NCI-H1092 treated with DMSO at 0.1 percent for 48 hours (cell line): ENCODE measurements at regions not wholly inside any gene's neighbourhood (a gene's known extent, or its start where the extent isn't known, plus 50 kb on each side); places are given as distances from the start of the nearest gene placed in this dataset.

ENCODE experiments used
- DNase-seq: peaks from one replicate; lab custom pipeline; 2025; lab: John Stamatoyannopoulos, UW

DNA sequence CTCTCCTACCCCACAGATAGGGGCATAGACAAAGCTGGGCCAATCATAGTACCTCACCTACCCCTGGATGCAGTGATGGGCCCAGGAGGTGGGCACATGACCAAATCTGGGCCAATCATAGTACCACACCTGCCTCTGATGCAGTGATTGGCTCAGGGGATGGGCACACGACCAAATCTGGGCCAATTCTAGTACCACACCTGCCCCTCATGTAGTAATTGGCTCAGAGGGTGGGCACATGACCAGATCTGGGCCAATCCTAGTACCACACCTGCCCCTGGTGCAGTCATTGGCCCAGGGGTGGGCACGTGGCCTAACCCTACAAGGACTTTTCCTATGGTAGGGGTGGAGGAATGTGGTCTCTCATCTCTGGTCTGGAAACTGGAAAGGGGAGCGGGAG, 56.9 kb upstream of the MEF2A start:
- DNase-seq: no peak

DNA sequence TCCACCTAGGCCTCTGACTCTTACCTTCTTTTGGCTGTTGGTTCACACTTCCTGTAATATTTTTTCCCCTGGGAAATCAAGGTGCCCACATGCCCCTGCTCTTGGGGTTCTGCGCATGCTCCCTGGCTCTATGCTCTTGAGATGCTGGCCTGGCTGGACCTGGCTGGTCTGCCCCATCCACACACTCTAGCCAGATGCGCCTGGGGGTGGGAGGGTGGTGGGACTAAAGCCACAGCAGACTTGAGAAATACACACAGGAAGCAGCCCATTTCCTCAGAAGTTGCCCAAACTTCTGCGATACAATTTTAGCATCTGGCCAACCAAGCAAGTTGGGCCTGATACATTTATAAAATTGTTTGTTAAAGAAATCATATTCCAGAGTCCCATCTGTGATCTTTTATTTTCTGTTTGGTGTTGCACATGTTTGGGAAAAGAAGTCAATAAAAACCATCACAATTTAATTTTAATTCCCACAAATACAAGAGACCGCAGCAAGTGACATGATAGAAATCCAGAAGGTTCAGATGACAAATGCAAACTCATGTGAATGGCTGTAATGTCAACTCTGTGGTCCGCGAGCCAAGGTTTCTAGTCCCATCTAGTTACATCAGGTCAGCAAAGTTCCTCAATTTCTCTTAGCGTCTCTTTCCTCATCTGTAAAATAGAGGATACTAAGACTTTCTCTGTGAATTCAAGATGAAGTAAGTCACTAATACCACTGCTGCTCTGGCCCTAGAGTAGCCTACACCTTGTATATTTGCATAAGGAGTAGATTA, 55.9 kb upstream of the MEF2A start:
- no peak for DNase-seq

DNA sequence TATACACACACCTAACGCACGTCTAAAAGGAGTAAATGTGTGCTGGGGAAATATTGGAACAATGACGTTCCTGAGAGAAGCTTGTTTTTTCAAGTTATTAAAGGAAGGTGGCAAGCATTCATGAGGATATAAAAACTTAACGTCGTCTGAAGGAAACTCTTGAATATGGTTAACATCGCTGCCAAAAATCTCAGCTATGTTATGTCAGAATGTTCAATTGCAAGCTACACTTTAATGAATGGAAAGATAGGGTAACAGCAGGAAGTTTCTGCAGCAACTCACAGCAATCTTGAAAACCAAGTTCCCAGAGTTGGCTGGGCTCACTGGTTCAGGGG, 54.3 kb upstream of the MEF2A start:
- no peak for DNase-seq

DNA sequence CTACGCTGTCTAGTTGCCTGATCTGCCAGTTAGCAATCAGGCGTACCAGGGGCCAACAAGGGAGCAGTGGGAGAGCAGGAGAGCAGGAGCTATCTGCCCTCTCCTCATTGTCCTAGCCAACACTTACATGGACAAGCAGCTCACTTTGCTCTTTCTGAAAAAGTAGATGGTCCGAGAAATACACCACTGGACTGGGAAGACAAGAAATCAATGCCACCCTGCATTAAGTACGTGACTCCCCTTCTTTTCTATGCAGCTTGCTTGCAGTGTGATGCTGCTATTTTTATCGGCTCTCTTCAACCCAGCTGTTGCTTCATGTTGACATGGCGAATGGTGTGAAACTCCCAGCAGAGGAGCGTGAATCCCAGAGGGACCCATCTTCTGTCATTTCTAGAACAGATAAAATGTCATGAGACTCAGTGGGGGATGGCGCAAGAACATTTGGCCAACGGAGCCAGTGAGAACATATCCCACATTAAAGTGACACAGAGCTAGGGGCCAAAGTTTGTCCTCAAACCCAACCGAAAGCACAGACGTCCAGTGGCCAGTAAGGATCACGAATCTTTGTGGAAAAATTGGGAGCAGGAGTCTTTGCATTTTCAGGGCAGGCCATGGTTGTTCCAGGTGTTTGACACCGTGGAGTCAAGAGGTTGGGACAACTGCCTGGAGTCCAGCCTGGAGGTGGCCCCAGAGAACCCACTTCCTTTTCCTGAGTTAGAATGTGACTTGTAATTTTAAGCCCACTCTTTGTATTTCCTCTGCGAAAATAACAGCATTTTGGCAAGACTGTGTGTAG, 53.7 kb upstream of the MEF2A start:
- DNase-seq: no peak

DNA sequence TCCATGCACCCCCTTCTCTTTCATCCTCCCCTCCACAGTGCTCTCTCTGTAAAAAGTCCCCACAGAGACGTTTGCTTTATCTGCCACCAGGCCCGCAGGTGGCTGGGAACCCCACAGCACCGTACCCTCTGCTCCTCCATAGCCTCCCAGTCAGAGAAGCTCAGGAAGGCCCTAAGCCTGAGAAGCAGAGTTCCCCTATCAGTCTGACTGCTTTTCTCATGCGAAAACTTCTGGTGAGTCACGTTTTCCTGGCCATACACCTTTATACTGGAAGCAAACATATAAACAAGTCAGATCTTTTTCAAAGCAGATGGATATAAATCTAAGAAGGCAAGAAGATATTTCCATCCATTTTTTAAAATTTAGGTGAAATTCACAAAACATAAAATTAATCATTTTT, 51.5 kb upstream of the MEF2A start:
- no peak for DNase-seq
